ENCODE measurements at regions not wholly inside any gene's neighbourhood (a gene's known extent, or its start where the extent isn't known, plus 50 kb on each side); places are given as distances from the start of the nearest gene placed in this dataset.

GRCh38 chr6:114437235-114437634 lies 94.4 kb upstream of the HS3ST5 start:
- TF ChIP-seq, protein P1, sequence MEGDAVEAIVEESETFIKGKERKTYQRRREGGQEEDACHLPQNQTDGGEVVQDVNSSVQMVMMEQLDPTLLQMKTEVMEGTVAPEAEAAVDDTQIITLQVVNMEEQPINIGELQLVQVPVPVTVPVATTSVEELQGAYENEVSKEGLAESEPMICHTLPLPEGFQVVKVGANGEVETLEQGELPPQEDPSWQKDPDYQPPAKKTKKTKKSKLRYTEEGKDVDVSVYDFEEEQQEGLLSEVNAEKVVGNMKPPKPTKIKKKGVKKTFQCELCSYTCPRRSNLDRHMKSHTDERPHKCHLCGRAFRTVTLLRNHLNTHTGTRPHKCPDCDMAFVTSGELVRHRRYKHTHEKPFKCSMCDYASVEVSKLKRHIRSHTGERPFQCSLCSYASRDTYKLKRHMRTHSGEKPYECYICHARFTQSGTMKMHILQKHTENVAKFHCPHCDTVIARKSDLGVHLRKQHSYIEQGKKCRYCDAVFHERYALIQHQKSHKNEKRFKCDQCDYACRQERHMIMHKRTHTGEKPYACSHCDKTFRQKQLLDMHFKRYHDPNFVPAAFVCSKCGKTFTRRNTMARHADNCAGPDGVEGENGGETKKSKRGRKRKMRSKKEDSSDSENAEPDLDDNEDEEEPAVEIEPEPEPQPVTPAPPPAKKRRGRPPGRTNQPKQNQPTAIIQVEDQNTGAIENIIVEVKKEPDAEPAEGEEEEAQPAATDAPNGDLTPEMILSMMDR (IDR thresholded peaks at IDR 0.05) = no peak
- no peaks in the 10 kb centered on the region for H3K27me3 Mint-ChIP-seq (ENCODE audit: insufficient read depth)
- H3K27ac Mint-ChIP-seq = no peak overlapping the region
- peaks cover 33% of the 10 kb centered on the region for H3K9me3 Mint-ChIP-seq
- no peaks in the 10 kb centered on the region for H3K4me1 Mint-ChIP-seq (ENCODE audit: low read depth)
- H3K4me3 Mint-ChIP-seq = no peak overlapping the region
- DNase-seq = no peak
- H3K36me3 Mint-ChIP-seq (ENCODE audit: low read depth) = no peaks in the 10 kb centered on the region

GRCh38 chr6:114436691-114437090 lies 93.9 kb upstream of the HS3ST5 start:
- H3K4me1 Mint-ChIP-seq (ENCODE audit: low read depth) = no peaks in the 10 kb centered on the region
- H3K27ac Mint-ChIP-seq = no peak overlapping the region
- peaks cover 33% of the 10 kb centered on the region for H3K9me3 Mint-ChIP-seq
- no peak overlapping the region for H3K4me3 Mint-ChIP-seq
- no peak for DNase-seq
- TF ChIP-seq, protein P1 (IDR thresholded peaks at IDR 0.05) = no peak
- no peaks in the 10 kb centered on the region for H3K27me3 Mint-ChIP-seq (ENCODE audit: insufficient read depth)
- H3K36me3 Mint-ChIP-seq (ENCODE audit: low read depth) = no peaks in the 10 kb centered on the region

- DNase-seq = no peak
- TF ChIP-seq, protein P1 (IDR thresholded peaks at IDR 0.05) = no peak
These were observed 93.2 kb upstream of the HS3ST5 start for GRCh38 chr6:114435985-114436384.

DNA sequence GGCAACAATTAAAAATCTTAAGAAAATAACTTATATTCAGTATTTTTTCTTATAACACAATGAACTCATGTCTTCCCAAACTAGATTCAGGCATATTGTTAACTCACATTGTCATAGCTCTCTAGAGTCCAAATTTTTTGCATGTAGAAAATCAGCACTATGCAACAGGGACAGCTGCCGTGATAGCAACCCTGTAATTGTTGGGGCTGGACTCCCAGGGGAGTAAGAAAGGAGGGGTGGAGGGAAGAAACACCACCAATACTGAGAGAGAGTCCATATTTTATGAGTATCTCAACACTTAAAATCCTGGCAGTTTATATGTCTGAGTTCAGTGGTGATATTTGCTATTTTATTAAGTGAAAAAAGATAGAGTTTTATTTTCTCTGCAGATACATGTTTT lies 89.6 kb upstream of the HS3ST5 start:
- H3K27ac Mint-ChIP-seq = no peak overlapping the region
- no peaks in the 10 kb centered on the region for H3K27me3 Mint-ChIP-seq (ENCODE audit: insufficient read depth)
- DNase-seq = no peak
- TF ChIP-seq, protein P1 (IDR thresholded peaks at IDR 0.05) = no peak
- H3K4me3 Mint-ChIP-seq = no peak overlapping the region
- no peaks in the 10 kb centered on the region for H3K36me3 Mint-ChIP-seq (ENCODE audit: low read depth)
- peaks cover 17% of the 10 kb centered on the region for H3K9me3 Mint-ChIP-seq
- no peaks in the 10 kb centered on the region for H3K4me1 Mint-ChIP-seq (ENCODE audit: low read depth)

More at GRCh38 chr6:114435985-114436384, 93.2 kb upstream of the HS3ST5 start:
- H3K27me3 Mint-ChIP-seq (ENCODE audit: insufficient read depth) = no peaks in the 10 kb centered on the region
- no peaks in the 10 kb centered on the region for H3K4me1 Mint-ChIP-seq (ENCODE audit: low read depth)
- H3K9me3 Mint-ChIP-seq = peaks cover 30% of the 10 kb centered on the region
- no peaks in the 10 kb centered on the region for H3K36me3 Mint-ChIP-seq (ENCODE audit: low read depth)
- no peak overlapping the region for H3K27ac Mint-ChIP-seq
- H3K4me3 Mint-ChIP-seq = no peak overlapping the region

DNA sequence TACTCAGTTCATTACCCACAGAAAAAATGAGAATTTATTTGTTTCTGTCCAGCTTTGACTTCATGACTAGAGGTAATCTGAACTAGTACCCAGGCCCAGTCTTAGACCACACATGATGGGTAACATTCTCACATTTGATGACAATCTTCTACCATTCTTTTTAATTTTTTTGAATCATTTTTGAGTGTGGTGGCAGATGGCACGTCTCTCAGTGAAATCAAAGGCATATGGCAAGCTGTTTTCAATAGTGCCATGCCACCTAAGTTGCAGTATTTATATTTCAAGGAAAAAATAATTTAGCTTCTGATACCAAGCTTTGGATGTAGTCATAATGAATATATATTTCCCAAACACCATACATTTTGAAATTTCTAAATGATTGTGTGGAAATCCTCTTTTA lies 88.8 kb upstream of the HS3ST5 start:
- no peaks in the 10 kb centered on the region for H3K27me3 Mint-ChIP-seq (ENCODE audit: insufficient read depth)
- DNase-seq = no peak
- TF ChIP-seq, protein P1 (IDR thresholded peaks at IDR 0.05) = no peak
- peaks cover 17% of the 10 kb centered on the region for H3K9me3 Mint-ChIP-seq
- H3K4me3 Mint-ChIP-seq = no peak overlapping the region
- H3K4me1 Mint-ChIP-seq (ENCODE audit: low read depth) = no peaks in the 10 kb centered on the region
- H3K36me3 Mint-ChIP-seq (ENCODE audit: low read depth) = no peaks in the 10 kb centered on the region
- H3K27ac Mint-ChIP-seq = no peak overlapping the region

GRCh38 chr6:114430534-114431124 lies 87.8 kb upstream of the HS3ST5 start:
- Mint-ChIP-seq H3K9me3 (peaks cover 22% of the 10 kb centered on the region), H3K4me3 (no peak overlapping the region), H3K27ac (no peak overlapping the region), H3K36me3 (ENCODE audit: low read depth) (no peaks in the 10 kb centered on the region), H3K4me1 (ENCODE audit: low read depth) (no peaks in the 10 kb centered on the region), H3K27me3 (ENCODE audit: insufficient read depth) (no peaks in the 10 kb centered on the region)
- no peak for DNase-seq
- TF ChIP-seq, protein P1 (IDR thresholded peaks at IDR 0.05) = no peak

Measured in HFFc6 (cell line).